Liver (tissue), 3 donors: ENCODE measurements at regions not wholly inside any gene's neighbourhood (a gene's known extent, or its start where the extent isn't known, plus 50 kb on each side); places are given as distances from the start of the nearest gene placed in this dataset.
"Not testable (repeated sequence)": the region's sequence is repeated elsewhere in the genome, so short reads cannot be mapped to it uniquely, and the experiment has no call there.

Source experiments
- REST ChIP-seq: IDR thresholded peaks from 2 replicates; pipeline ENCODE4 v1.6.1; 2016; ENCODE audit warnings: antibody characterized with exemption, mild to moderate bottlenecking
- SP1 ChIP-seq: IDR thresholded peaks from 2 replicates; pipeline ENCODE4 v1.6.1; 2018; ENCODE audit warnings: antibody characterized with exemption, mild to moderate bottlenecking
- TAF1 ChIP-seq: conservative IDR thresholded peaks from 2 replicates; pipeline ENCODE4 v1.6.1; 2016; ENCODE audit warnings: antibody characterized with exemption, mild to moderate bottlenecking
- YY1 ChIP-seq: IDR thresholded peaks from 2 replicates; pipeline ENCODE4 v1.6.1; 2016; ENCODE audit warnings: antibody characterized with exemption, mild to moderate bottlenecking
- TF ChIP-seq, protein P1 (sequence below): fragments of 150-350 bp; IDR thresholded peaks from 2 replicates; pipeline ENCODE4 v1.5.1; 2017; ENCODE audit warnings: improper control_type of control experiment, low read depth, low read length; ENCODE audit not compliant: missing input control
- donor health status: healthy.
- donor health status: healthy.

DNA sequence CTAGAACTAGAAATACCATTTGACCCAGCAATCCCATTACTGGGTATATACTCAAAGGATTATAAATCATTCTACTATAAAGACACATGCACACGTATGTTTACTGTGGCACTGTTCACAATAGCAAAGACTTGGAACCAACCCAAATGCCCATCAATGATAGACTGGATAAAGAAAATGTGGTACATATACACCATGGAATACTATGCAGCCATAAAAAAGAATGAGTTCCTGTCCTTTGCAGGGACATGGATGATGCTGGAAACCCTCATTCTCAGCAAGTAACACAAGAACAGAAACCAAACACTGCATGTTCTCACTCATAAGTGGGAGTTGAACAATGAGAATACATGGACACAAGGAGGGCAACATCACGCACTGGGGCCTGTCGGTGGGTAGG is 550.3 kb upstream of the USP24 start:
- not testable (repeated sequence) for TF ChIP-seq YY1, SP1, REST, TAF1
- TF ChIP-seq, protein P1, sequence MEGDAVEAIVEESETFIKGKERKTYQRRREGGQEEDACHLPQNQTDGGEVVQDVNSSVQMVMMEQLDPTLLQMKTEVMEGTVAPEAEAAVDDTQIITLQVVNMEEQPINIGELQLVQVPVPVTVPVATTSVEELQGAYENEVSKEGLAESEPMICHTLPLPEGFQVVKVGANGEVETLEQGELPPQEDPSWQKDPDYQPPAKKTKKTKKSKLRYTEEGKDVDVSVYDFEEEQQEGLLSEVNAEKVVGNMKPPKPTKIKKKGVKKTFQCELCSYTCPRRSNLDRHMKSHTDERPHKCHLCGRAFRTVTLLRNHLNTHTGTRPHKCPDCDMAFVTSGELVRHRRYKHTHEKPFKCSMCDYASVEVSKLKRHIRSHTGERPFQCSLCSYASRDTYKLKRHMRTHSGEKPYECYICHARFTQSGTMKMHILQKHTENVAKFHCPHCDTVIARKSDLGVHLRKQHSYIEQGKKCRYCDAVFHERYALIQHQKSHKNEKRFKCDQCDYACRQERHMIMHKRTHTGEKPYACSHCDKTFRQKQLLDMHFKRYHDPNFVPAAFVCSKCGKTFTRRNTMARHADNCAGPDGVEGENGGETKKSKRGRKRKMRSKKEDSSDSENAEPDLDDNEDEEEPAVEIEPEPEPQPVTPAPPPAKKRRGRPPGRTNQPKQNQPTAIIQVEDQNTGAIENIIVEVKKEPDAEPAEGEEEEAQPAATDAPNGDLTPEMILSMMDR = not testable (repeated sequence)
